A673 (cell line): ENCODE measurements at regions not wholly inside any gene's neighbourhood (a gene's known extent, or its start where the extent isn't known, plus 50 kb on each side); places are given as distances from the start of the nearest gene placed in this dataset.

Source experiments
- BruUV-seq: library from RNA; stranded (reverse); fragments of 400-500 nt; replicated peaks from 2 replicates; lab custom pipeline; 2021; lab: Mats Ljungman, UMichigan
- CTCF ChIA-PET: fragments of 300-600 bp; sonication (Branson Sonifier 250); formaldehyde crosslinking; loops from one replicate; lab custom pipeline; 2022; ENCODE audit warnings: antibody characterized with exemption; lab: Charles Lee
- POLR2A ChIA-PET: fragments of 300-600 bp; sonication (Branson Sonifier 250); formaldehyde crosslinking; loops from one replicate; lab custom pipeline; 2022; ENCODE audit warnings: antibody characterized with exemption; ENCODE audit not compliant: low non-redundant PET; lab: Charles Lee
- DNase-seq: peaks from one replicate; pipeline ENCODE4 v3.0.0-alpha.2; 2015; ENCODE audit warnings: low spot score
- H3K27ac ChIP-seq: fragments of 200-600 bp; sonication (generic); 2 replicates; pipeline ENCODE4 v1.5.1; 2016; ENCODE audit warnings: mixed run types, low read depth, mild to moderate bottlenecking, mixed read lengths, antibody characterized with exemption, low read length; ENCODE audit not compliant: poor library complexity, severe bottlenecking
- H3K27me3 ChIP-seq: fragments of 200-600 bp; sonication (generic); replicated peaks from 2 replicates; pipeline ENCODE4 v1.6.1; 2017; ENCODE audit warnings: mixed run types, low read depth, mild to moderate bottlenecking, mixed read lengths, antibody characterized with exemption, low read length; ENCODE audit not compliant: insufficient read depth, poor library complexity
- H3K36me3 ChIP-seq: fragments of 200-600 bp; sonication (generic); 2 replicates; pipeline ENCODE4 v1.6.1; 2016; ENCODE audit warnings: mixed run types, mild to moderate bottlenecking, mixed read lengths, antibody characterized with exemption, low read length; ENCODE audit not compliant: insufficient read depth, poor library complexity, severe bottlenecking
- H3K4me1 ChIP-seq: fragments of 200-600 bp; sonication (generic); 2 replicates; pipeline ENCODE4 v1.6.1; 2017; ENCODE audit warnings: mixed run types, mild to moderate bottlenecking, mixed read lengths, antibody characterized with exemption, low read length; ENCODE audit not compliant: insufficient read depth, poor library complexity, severe bottlenecking
- H3K4me3 ChIP-seq: fragments of 200-600 bp; sonication (generic); 2 replicates; pipeline ENCODE4 v1.5.1; 2016; ENCODE audit warnings: low read depth, mixed run types, mild to moderate bottlenecking, mixed read lengths, low read length; ENCODE audit not compliant: poor library complexity, severe bottlenecking
- H3K9me3 ChIP-seq: fragments of 200-600 bp; sonication (generic); 2 replicates; pipeline ENCODE4 v1.6.1; 2016; ENCODE audit warnings: mixed run types, low read depth, mild to moderate bottlenecking, mixed read lengths, antibody characterized with exemption, low read length; ENCODE audit not compliant: poor library complexity, severe bottlenecking
- CTCF ChIP-seq: fragments of 300-800, 200-600 bp; sonication (generic); conservative IDR thresholded peaks from 2 replicates; pipeline ENCODE4 v1.5.1; 2017; ENCODE audit warnings: low read depth, mild to moderate bottlenecking, antibody characterized with exemption, low read length, moderate library complexity, mixed read lengths
- EZH2 ChIP-seq: fragments of 200-600 bp; sonication (generic); IDR thresholded peaks from 2 replicates; pipeline ENCODE4 v1.6.1; 2017; ENCODE audit warnings: borderline replicate concordance, low read depth, mild to moderate bottlenecking, mixed read lengths, antibody characterized with exemption, low read length; ENCODE audit not compliant: poor library complexity, severe bottlenecking
- intact Hi-C: fragments of 100-400 bp; cut with micrococcal nuclease; formaldehyde crosslinking; loops from one replicate; pipeline ENCODE4 v1.10.0; 2022; ENCODE audit not compliant: unreplicated experiment

GRCh38 chr9:38177680-38178079, 108.7 kb upstream of the SHB start:
- Histone ChIP-seq H3K9me3 (no peaks in the 10 kb centered on the region), H3K27me3 (no peaks in the 10 kb centered on the region), H3K36me3 (no peaks in the 10 kb centered on the region), H3K4me1 (peaks cover 13% of the 10 kb centered on the region), H3K4me3 (no peak overlapping the region), H3K27ac (no peak overlapping the region)
- BruUV-seq: no TSS peak
- no peak for TF ChIP-seq EZH2
- no peak for TF ChIP-seq CTCF
- no peak for DNase-seq
- CTCF ChIA-PET: no interaction called here
- intact Hi-C loops: no loop called here
- POLR2A ChIA-PET: no interaction called here

GRCh38 chr9:38176251-38176650, 107.2 kb upstream of the SHB start:
- H3K27ac ChIP-seq: no peak overlapping the region
- TF ChIP-seq CTCF: no peak
- TF ChIP-seq EZH2: no peak
- peaks cover 7% of the 10 kb centered on the region for H3K4me1 ChIP-seq
- ChIA-PET POLR2A (no interaction called here), CTCF (no interaction called here)
- no peak for DNase-seq
- H3K9me3 ChIP-seq: no peaks in the 10 kb centered on the region
- BruUV-seq: no TSS peak
- H3K36me3 ChIP-seq: no peaks in the 10 kb centered on the region
- no peaks in the 10 kb centered on the region for H3K27me3 ChIP-seq
- intact Hi-C loops: no loop called here
- no peak overlapping the region for H3K4me3 ChIP-seq

GRCh38 chr9:38175423-38175822, 106.4 kb upstream of the SHB start:
- no peak overlapping the region for H3K27ac ChIP-seq

More at GRCh38 chr9:38175423-38175822, 106.4 kb upstream of the SHB start:
- peaks cover 6% of the 10 kb centered on the region for H3K9me3 ChIP-seq
- ChIA-PET CTCF (no interaction called here), POLR2A (no interaction called here)
- no peak overlapping the region for H3K4me3 ChIP-seq
- no peaks in the 10 kb centered on the region for H3K27me3 ChIP-seq
- BruUV-seq: no TSS peak
- no peak for DNase-seq
- no peaks in the 10 kb centered on the region for H3K36me3 ChIP-seq
- intact Hi-C loops: no loop called here
- no peak for TF ChIP-seq EZH2
- TF ChIP-seq CTCF: no peak
- H3K4me1 ChIP-seq: peaks cover 7% of the 10 kb centered on the region
